DND-41 (cell line): ENCODE measurements at regions not wholly inside any gene's neighbourhood (a gene's known extent, or its start where the extent isn't known, plus 50 kb on each side); places are given as distances from the start of the nearest gene placed in this dataset.

Source experiments
- EZH2 ChIP-seq: IDR thresholded peaks from 3 replicates; pipeline ENCODE4 v1.6.1; 2012; ENCODE audit warnings: borderline replicate concordance, low read depth, mild to moderate bottlenecking, moderate library complexity, low read length, inconsistent platforms; ENCODE audit not compliant: severe bottlenecking
- TF ChIP-seq, protein P1 (sequence below): IDR thresholded peaks from 2 replicates; pipeline ENCODE4 v1.5.1; 2012; ENCODE audit warnings: borderline replicate concordance, low read length, moderate library complexity, mild to moderate bottlenecking; ENCODE audit not compliant: poor library complexity, severe bottlenecking; ENCODE audit errors: extremely low read depth

DNA sequence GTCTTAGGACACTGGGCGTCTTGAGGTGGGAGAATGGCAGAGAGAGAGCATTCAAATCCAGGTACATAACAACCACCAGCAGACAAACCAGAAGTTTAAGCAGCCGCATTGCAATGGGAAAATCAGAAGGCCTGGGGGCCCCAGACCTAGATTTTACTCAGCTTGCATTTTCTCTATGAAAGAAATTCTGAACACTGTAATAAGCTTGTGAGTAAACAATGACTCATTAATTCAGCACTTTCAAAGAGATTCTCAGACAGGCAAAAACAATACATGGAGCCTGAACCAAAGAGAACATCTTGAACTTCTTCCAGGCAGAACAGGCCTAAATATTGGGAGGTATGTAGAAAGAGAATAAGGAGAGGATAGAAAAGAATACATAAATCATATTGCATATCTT is 69.8 kb upstream of the IFNG-AS1 start:
- TF ChIP-seq EZH2: no peak
- TF ChIP-seq, protein P1, sequence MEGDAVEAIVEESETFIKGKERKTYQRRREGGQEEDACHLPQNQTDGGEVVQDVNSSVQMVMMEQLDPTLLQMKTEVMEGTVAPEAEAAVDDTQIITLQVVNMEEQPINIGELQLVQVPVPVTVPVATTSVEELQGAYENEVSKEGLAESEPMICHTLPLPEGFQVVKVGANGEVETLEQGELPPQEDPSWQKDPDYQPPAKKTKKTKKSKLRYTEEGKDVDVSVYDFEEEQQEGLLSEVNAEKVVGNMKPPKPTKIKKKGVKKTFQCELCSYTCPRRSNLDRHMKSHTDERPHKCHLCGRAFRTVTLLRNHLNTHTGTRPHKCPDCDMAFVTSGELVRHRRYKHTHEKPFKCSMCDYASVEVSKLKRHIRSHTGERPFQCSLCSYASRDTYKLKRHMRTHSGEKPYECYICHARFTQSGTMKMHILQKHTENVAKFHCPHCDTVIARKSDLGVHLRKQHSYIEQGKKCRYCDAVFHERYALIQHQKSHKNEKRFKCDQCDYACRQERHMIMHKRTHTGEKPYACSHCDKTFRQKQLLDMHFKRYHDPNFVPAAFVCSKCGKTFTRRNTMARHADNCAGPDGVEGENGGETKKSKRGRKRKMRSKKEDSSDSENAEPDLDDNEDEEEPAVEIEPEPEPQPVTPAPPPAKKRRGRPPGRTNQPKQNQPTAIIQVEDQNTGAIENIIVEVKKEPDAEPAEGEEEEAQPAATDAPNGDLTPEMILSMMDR: no peak
